IgD-negative memory B cell (primary cell): ENCODE measurements at regions not wholly inside any gene's neighbourhood (a gene's known extent, or its start where the extent isn't known, plus 50 kb on each side); places are given as distances from the start of the nearest gene placed in this dataset.

ENCODE experiments used
- H3K27ac Mint-ChIP-seq, 3 donors: one replicate each; pipeline ENCODE4 v1.8.0; 2020 to 2022; ENCODE audit warnings: mild to moderate bottlenecking in 3 of 3, mixed read lengths in 3 of 3, moderate library complexity in 1 of 3
- H3K27me3 Mint-ChIP-seq: one replicate; pipeline ENCODE4 v1.8.0; 2021; ENCODE audit warnings: mixed read lengths
- H3K36me3 Mint-ChIP-seq: one replicate; pipeline ENCODE4 v1.8.0; 2020; ENCODE audit warnings: mild to moderate bottlenecking, mixed read lengths
- H3K4me1 Mint-ChIP-seq, 3 donors: one replicate each; pipeline ENCODE4 v1.8.0; 2020 to 2022; ENCODE audit warnings: mixed read lengths in 3 of 3, mild to moderate bottlenecking in 1 of 3
- H3K4me3 Mint-ChIP-seq, 4 donors: one replicate each; pipeline ENCODE4 v1.8.0; 2020 to 2022; ENCODE audit warnings: mild to moderate bottlenecking in 4 of 4, mixed read lengths in 4 of 4, moderate library complexity in 3 of 4
- H3K9me3 Mint-ChIP-seq, 3 donors: one replicate each; pipeline ENCODE4 v1.8.0; 2020 to 2021; ENCODE audit warnings: mixed read lengths in 3 of 3, mild to moderate bottlenecking in 1 of 3

DNA sequence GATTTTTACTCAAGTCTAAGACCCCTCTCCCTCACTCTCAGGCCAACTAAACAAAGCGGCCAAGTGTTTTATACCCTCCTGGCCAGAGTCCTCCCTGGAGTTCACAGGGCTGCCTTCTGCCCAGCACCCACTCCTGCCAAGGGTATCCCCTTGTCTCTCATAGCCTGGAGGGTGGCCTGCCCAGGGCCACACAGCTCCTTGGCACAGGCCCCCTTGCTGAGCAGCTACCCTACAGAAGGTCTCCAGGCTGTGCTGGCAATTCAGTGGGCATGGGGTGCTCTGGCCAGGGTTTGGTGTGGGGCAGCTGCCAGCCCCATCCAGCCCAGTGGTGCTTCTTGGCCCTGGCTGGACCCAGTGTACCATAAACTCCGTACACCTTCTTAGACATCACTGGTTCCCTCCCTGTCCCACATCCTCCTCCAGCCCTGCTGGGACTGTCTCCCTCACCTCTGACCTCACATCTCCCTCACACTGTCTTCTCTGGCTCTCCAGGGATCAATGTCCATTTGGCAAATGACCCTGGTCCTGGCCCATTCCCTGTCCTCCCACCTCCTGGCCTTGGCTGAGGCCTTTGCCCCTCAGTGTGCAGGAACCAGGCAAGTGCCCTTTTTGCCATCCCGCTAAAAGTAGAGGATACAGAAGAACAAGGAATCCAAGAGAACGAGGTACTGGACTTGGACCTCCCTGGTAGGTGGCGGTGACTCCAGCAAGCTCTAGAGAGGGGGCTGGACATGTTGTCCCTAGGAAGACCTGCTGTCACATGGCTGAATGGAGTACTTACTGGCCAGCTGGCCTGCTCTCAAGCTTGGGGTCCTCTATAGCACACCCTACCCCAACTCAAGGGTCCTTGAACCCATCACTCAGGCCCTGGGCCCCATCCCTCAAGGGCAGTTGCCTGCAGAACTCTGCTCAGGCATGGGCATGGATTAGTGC lies 50.0 kb upstream of the TRPM1 start:
- no peak overlapping the region for H3K4me3 Mint-ChIP-seq

GRCh38 chr15:31153531-31153930 lies 52.0 kb upstream of the TRPM1 start:
- H3K27me3 Mint-ChIP-seq = peaks cover 11% of the 10 kb centered on the region
- H3K9me3 Mint-ChIP-seq = peaks cover 0 to 1% (median 0%) of the 10 kb centered on the region in 3 donors

More for the DNA sequence above, 50.0 kb upstream of the TRPM1 start:
- H3K27me3 Mint-ChIP-seq = peaks cover 10% of the 10 kb centered on the region
- H3K9me3 Mint-ChIP-seq = peaks cover 0 to 1% (median 0%) of the 10 kb centered on the region in 3 donors
- H3K36me3 Mint-ChIP-seq = peaks cover 3% of the 10 kb centered on the region
- no peak overlapping the region for H3K27ac Mint-ChIP-seq
- H3K4me1 Mint-ChIP-seq = no peaks in the 10 kb centered on the region

DNA sequence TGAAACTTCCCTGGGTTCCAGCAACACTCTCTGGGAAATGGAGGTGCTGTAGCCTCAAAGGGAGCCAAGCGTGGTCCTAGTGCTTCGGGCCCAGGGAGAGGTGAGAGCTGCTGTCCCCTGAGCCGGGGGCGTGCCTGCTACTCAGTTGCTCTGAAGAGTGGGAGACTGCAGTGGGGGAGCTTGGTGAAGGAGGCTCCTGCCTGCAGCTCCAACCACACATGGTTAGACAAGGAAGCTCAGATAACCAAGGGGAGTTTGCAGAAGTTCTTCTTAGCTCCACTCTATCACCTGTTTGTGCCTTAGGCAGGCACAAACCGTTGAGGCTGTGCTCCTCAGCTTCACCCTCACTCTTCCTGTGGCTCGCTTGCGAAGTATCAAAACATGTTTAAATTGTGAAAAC lies 53.6 kb upstream of the TRPM1 start:
- H3K9me3 Mint-ChIP-seq = peaks cover 0 to 1% (median 0%) of the 10 kb centered on the region in 3 donors
- no peak overlapping the region for H3K27ac Mint-ChIP-seq
- H3K4me1 Mint-ChIP-seq = no peaks in the 10 kb centered on the region
- H3K4me3 Mint-ChIP-seq = no peak overlapping the region
- peaks cover 3% of the 10 kb centered on the region for H3K36me3 Mint-ChIP-seq
- H3K27me3 Mint-ChIP-seq = peaks cover 12% of the 10 kb centered on the region

More at GRCh38 chr15:31153531-31153930, 52.0 kb upstream of the TRPM1 start:
- H3K4me1 Mint-ChIP-seq = no peaks in the 10 kb centered on the region
- no peak overlapping the region for H3K27ac Mint-ChIP-seq
- peaks cover 3% of the 10 kb centered on the region for H3K36me3 Mint-ChIP-seq
- H3K4me3 Mint-ChIP-seq = no peak overlapping the region

GRCh38 chr15:31156226-31156625 lies 54.7 kb upstream of the TRPM1 start:
- H3K27ac Mint-ChIP-seq = no peak overlapping the region

DNA sequence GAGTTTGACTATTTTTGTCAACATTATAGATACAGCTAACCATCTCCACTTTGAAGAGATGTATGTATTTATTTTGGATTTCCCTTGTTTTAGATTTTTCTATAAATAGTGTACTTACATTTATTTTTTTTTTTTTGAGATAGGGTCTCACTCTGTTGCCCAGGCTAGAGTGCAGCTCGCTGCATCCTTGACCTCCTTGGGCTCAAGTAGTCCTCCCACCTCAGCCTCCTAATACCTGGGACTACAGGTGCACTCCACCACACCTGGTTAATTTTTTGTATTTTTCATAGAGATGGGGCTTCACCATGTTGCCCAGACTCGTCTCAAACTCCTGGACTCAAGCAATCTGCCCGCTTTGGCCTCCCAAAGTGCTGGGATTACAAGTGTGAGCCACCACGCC lies 55.3 kb upstream of the TRPM1 start:
- Mint-ChIP-seq H3K27ac (no peak overlapping the region), H3K27me3 (peaks cover 10% of the 10 kb centered on the region), H3K4me1 (no peaks in the 10 kb centered on the region), H3K9me3 (peaks cover 0 to 1% (median 0%) of the 10 kb centered on the region in 3 donors), H3K4me3 (no peak overlapping the region), H3K36me3 (peaks cover 2% of the 10 kb centered on the region)

More at GRCh38 chr15:31156226-31156625, 54.7 kb upstream of the TRPM1 start:
- no peak overlapping the region for H3K4me3 Mint-ChIP-seq
- peaks cover 0 to 1% (median 0%) of the 10 kb centered on the region in 3 donors for H3K9me3 Mint-ChIP-seq
- no peaks in the 10 kb centered on the region for H3K4me1 Mint-ChIP-seq
- peaks cover 11% of the 10 kb centered on the region for H3K27me3 Mint-ChIP-seq
- peaks cover 3% of the 10 kb centered on the region for H3K36me3 Mint-ChIP-seq

- H3K27me3 Mint-ChIP-seq = peaks cover 9% of the 10 kb centered on the region
- peaks cover 0 to 1% (median 0%) of the 10 kb centered on the region in 3 donors for H3K9me3 Mint-ChIP-seq
- no peaks in the 10 kb centered on the region for H3K4me1 Mint-ChIP-seq
- H3K27ac Mint-ChIP-seq = peak overlapping the region in 1 of 3 donors; percentile 43
- H3K4me3 Mint-ChIP-seq = no peak overlapping the region
- H3K36me3 Mint-ChIP-seq = peaks cover 2% of the 10 kb centered on the region
Observed at GRCh38 chr15:31157644-31158069, 56.1 kb upstream of the TRPM1 start.

GRCh38 chr15:31158858-31159569 lies 57.5 kb upstream of the TRPM1 start:
- Mint-ChIP-seq H3K4me1 (no peaks in the 10 kb centered on the region), H3K4me3 (no peak overlapping the region), H3K9me3 (no peaks in the 10 kb centered on the region), H3K27me3 (peaks cover 13% of the 10 kb centered on the region), H3K36me3 (peaks cover 3% of the 10 kb centered on the region), H3K27ac (no peak overlapping the region)

DNA sequence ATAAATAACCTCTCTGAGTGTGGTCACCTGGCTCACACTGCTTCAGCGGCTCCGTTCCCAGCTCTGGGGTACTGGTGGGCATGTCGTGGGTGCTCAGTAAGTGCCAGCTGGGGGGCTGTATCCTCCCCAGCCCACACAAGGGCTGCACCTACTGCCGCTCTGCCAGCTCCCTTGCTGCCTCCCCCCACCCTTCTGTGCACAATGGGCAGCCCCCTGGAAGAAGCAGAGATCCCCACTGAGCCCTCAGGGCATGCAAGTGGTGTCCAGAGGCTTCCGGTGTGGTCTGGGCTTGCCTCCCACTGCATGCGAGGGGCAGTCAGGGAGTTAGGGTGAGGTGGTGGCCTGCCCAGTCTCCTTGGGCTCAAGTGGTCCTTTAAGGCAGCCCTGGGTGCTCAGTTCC lies 58.3 kb upstream of the TRPM1 start:
- Mint-ChIP-seq H3K27ac (no peak overlapping the region), H3K4me3 (no peak overlapping the region), H3K4me1 (no peaks in the 10 kb centered on the region), H3K9me3 (no peaks in the 10 kb centered on the region), H3K36me3 (peaks cover 3% of the 10 kb centered on the region), H3K27me3 (peaks cover 13% of the 10 kb centered on the region)

GRCh38 chr15:31160297-31160696 lies 58.8 kb upstream of the TRPM1 start:
- no peaks in the 10 kb centered on the region for H3K9me3 Mint-ChIP-seq
- no peak overlapping the region for H3K4me3 Mint-ChIP-seq
- peaks cover 0 to 2% (median 0%) of the 10 kb centered on the region in 3 donors for H3K4me1 Mint-ChIP-seq
- peaks cover 3% of the 10 kb centered on the region for H3K36me3 Mint-ChIP-seq
- H3K27ac Mint-ChIP-seq = no peak overlapping the region
- H3K27me3 Mint-ChIP-seq = peaks cover 11% of the 10 kb centered on the region

DNA sequence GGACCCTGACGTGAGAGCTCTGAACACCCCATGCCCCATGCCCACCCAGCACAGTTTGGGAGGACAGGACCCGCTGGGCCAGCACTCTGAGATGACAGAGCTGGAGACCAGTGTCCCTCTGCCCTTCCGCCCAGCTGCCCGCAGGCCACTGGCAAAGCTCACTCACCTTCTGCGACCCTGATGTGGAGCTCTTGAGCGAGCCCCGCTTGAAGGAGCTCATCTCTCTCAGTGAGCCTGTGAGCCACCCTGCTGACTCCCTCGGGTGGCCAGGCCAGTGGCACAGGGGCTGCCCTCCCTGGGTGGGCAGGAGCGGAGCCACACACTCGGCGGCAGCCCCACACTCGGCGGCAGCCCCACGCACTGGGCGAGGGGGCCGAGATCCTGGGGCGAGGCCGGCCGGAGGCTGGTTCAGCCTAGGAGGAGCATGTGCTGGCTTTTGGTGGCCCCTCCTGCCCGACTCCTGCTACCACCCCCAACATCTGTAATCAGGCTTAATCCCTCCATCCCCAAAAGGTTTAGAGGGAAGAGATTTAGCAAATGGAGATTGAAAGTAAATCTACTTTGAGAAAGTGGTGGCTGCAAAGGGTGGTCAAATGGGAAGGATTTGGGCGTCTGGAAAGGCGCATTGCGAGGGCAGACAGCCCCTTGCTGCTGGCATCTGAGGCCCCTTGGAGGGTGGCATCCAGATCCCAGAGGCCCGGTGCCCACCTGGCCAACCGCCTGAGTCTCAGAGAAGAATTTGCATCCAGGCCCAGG lies 59.4 kb upstream of the TRPM1 start:
- no peak overlapping the region for H3K27ac Mint-ChIP-seq
- no peaks in the 10 kb centered on the region for H3K9me3 Mint-ChIP-seq
- no peak overlapping the region for H3K4me3 Mint-ChIP-seq
- H3K36me3 Mint-ChIP-seq = peaks cover 3% of the 10 kb centered on the region
- peaks cover 11% of the 10 kb centered on the region for H3K27me3 Mint-ChIP-seq
- H3K4me1 Mint-ChIP-seq = peaks cover 0 to 2% (median 0%) of the 10 kb centered on the region in 3 donors

- Mint-ChIP-seq H3K4me1 (peaks cover 0 to 2% (median 0%) of the 10 kb centered on the region in 3 donors), H3K36me3 (peaks cover 1% of the 10 kb centered on the region), H3K27ac (no peak overlapping the region), H3K4me3 (no peak overlapping the region), H3K27me3 (peaks cover 12% of the 10 kb centered on the region), H3K9me3 (peaks cover 0 to 1% (median 0%) of the 10 kb centered on the region in 3 donors)
Observed at GRCh38 chr15:31161951-31162350, 60.4 kb upstream of the TRPM1 start.

DNA sequence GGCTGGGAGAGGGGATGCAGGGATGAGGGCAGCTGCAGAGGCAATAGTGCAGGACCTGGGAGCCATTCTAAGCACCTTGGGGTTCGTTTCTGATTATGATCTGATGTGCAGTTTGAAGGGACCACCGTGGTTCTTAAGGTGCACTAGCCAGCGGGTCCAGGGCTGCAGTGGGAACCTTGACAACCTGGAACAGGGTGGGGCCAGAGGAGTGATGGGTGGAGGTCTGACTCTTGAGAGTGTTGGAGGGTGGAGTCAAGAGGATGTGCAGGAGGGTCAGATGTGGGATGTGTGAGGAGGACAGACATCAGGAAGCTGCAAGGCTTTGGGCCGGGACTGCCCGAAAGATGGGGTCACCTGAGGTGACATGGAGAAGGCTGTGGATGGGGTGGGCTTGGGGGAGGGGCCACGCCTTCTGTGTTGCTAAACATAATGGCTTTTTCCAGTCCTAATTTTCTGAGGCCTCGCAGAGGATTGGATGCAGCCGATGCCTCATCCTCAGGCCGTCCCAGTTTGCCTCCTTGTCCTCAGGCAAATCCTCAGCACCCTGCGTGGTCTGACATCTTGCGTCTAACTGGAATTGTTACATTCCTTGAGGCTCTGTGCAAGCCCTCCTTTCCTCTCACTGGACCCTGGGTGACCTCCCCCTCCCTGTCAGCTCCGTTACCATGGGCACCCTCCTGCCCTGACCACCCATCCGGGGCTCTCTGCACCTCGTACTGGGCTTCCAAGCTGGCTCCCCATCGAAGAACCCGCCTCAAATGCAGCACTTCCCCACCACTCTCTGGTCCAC lies 61.4 kb upstream of the TRPM1 start:
- H3K27ac Mint-ChIP-seq = no peak overlapping the region
- H3K36me3 Mint-ChIP-seq = peaks cover 1% of the 10 kb centered on the region
- H3K4me3 Mint-ChIP-seq = no peak overlapping the region
- H3K9me3 Mint-ChIP-seq = peaks cover 0 to 1% (median 0%) of the 10 kb centered on the region in 3 donors
- peaks cover 12% of the 10 kb centered on the region for H3K27me3 Mint-ChIP-seq
- H3K4me1 Mint-ChIP-seq = peaks cover 0 to 2% (median 0%) of the 10 kb centered on the region in 3 donors

DNA sequence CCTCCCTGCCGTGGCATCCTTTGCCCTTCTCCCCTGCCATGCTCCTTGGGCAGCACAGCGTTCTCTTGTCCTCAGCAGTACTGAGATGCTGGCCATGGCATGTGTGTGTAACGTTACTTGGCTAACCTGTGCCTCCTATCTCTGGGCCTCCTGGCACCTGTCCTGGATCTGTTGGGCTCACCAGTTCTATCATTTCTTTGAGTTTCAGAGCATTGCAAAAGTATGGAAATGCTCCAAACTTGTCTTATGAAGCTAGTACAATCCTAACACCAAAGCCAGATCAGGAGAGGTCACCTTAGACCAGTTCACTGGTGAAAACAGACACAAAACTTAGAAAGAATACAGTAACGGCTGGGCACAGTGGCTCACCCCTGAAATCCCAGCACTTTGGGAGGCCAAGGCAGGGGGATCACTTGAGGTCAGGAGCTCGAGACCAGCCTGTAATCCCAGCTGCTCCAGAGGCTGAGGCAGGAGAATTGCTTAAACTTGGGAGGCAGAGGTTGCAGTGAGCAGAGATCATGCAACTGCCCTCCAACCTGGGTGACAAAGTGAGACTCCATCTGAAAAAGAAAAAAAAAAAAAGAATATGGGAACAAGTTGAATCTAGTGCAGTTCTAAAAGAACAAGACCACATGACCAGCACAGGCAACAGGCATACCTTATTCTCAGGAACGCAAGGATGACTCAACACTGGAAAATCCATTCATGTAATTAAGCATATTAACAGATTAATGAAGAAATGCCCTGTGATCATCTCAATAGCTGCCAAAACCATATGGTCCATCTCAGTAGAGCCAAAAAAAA lies 62.4 kb upstream of the TRPM1 start:
- Mint-ChIP-seq H3K27ac (no peak overlapping the region), H3K9me3 (peaks cover 0 to 1% (median 0%) of the 10 kb centered on the region in 3 donors)

More for the DNA sequence above, 62.4 kb upstream of the TRPM1 start:
- H3K4me1 Mint-ChIP-seq = peaks cover 0 to 5% (median 5%) of the 10 kb centered on the region in 3 donors
- peaks cover 17% of the 10 kb centered on the region for H3K27me3 Mint-ChIP-seq
- H3K4me3 Mint-ChIP-seq = peak overlapping the region in 1 of 4 donors; percentile 3
- peaks cover 1% of the 10 kb centered on the region for H3K36me3 Mint-ChIP-seq
